Neural progenitor cell (in vitro differentiated cells): ENCODE measurements at regions not wholly inside any gene's neighbourhood (a gene's known extent, or its start where the extent isn't known, plus 50 kb on each side); places are given as distances from the start of the nearest gene placed in this dataset.

Experiments
- EZH2 ChIP-seq: fragments of 200-600 bp; sonication (generic); IDR thresholded peaks from 2 replicates; pipeline ENCODE4 v1.6.1; 2017; ENCODE audit warnings: antibody characterized with exemption, mild to moderate bottlenecking, moderate library complexity
- EZH2phosphoT487 ChIP-seq: fragments of 200-600 bp; sonication (generic); IDR thresholded peaks from 2 replicates; pipeline ENCODE4 v1.6.1; 2017; ENCODE audit warnings: antibody characterized with exemption
- TF ChIP-seq, protein P1 (sequence below): fragments of 200-600 bp; sonication (generic); IDR thresholded peaks from 2 replicates; pipeline ENCODE4 v1.5.1; 2017; ENCODE audit warnings: antibody characterized with exemption, mild to moderate bottlenecking

GRCh38 chr5:101721543-101721942 lies 574.5 kb downstream of the SLCO4C1 start:
- TF ChIP-seq, protein P1, sequence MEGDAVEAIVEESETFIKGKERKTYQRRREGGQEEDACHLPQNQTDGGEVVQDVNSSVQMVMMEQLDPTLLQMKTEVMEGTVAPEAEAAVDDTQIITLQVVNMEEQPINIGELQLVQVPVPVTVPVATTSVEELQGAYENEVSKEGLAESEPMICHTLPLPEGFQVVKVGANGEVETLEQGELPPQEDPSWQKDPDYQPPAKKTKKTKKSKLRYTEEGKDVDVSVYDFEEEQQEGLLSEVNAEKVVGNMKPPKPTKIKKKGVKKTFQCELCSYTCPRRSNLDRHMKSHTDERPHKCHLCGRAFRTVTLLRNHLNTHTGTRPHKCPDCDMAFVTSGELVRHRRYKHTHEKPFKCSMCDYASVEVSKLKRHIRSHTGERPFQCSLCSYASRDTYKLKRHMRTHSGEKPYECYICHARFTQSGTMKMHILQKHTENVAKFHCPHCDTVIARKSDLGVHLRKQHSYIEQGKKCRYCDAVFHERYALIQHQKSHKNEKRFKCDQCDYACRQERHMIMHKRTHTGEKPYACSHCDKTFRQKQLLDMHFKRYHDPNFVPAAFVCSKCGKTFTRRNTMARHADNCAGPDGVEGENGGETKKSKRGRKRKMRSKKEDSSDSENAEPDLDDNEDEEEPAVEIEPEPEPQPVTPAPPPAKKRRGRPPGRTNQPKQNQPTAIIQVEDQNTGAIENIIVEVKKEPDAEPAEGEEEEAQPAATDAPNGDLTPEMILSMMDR, result no peak
- no peak for TF ChIP-seq EZH2
- TF ChIP-seq EZH2phosphoT487, result no peak
